IMR-90 (cell line): ENCODE measurements at regions not wholly inside any gene's neighbourhood (a gene's known extent, or its start where the extent isn't known, plus 50 kb on each side); places are given as distances from the start of the nearest gene placed in this dataset.

Experiments used
- BHLHE40 ChIP-seq: fragments of 150-350 bp; IDR thresholded peaks from 2 replicates; pipeline ENCODE4 v1.6.1; 2016; ENCODE audit warnings: mild to moderate bottlenecking, low read depth, low read length
- CEBPB ChIP-seq: IDR thresholded peaks from 2 replicates; pipeline ENCODE4 v1.6.1; 2012; ENCODE audit warnings: low read depth, low read length, improper control_type of control experiment
- CHD1 ChIP-seq: IDR thresholded peaks from 2 replicates; pipeline ENCODE4 v1.6.1; 2012; ENCODE audit warnings: low read depth, low read length, improper control_type of control experiment
- CTCF ChIP-seq: conservative IDR thresholded peaks from 2 replicates; pipeline ENCODE4 v1.5.1; 2012; ENCODE audit warnings: mild to moderate bottlenecking, low read depth, low read length, improper control_type of control experiment
- FOS ChIP-seq: fragments of 150-350 bp; IDR thresholded peaks from 2 replicates; pipeline ENCODE4 v1.6.1; 2016; ENCODE audit warnings: low read depth, low read length
- MAZ ChIP-seq: IDR thresholded peaks from 2 replicates; pipeline ENCODE4 v1.6.1; 2012; ENCODE audit warnings: low read depth, mild to moderate bottlenecking, low read length, improper control_type of control experiment, moderate library complexity, borderline replicate concordance
- NFE2L2 ChIP-seq: fragments of 150-350 bp; IDR thresholded peaks from 2 replicates; pipeline ENCODE4 v1.6.1; 2016; ENCODE audit warnings: low read depth, mild to moderate bottlenecking, low read length
- POLR2A ChIP-seq: IDR thresholded peaks from 2 replicates; pipeline ENCODE4 v1.6.1; 2012; ENCODE audit warnings: mild to moderate bottlenecking, low read depth, low read length
- RAD21 ChIP-seq: IDR thresholded peaks from 2 replicates; pipeline ENCODE4 v1.6.1; 2012; ENCODE audit warnings: low read length, improper control_type of control experiment
- RFX5 ChIP-seq: IDR thresholded peaks from 2 replicates; pipeline ENCODE4 v1.8.0; 2012; ENCODE audit warnings: low read depth, mild to moderate bottlenecking, low read length, moderate library complexity
- SMC3 ChIP-seq: fragments of 150-350 bp; IDR thresholded peaks from 2 replicates; pipeline ENCODE4 v1.6.1; 2016; ENCODE audit warnings: low read depth, mild to moderate bottlenecking, antibody characterized with exemption, low read length, moderate library complexity
- USF2 ChIP-seq: fragments of 150-350 bp; IDR thresholded peaks from 2 replicates; pipeline ENCODE4 v1.6.1; 2017; ENCODE audit warnings: mild to moderate bottlenecking, antibody characterized with exemption, low read length, low read depth
- TF ChIP-seq, protein P1 (sequence below): fragments of 150-350 bp; IDR thresholded peaks from 2 replicates; pipeline ENCODE4 v1.6.1; 2016; ENCODE audit warnings: low read depth, mild to moderate bottlenecking, low read length, moderate library complexity, borderline replicate concordance

DNA sequence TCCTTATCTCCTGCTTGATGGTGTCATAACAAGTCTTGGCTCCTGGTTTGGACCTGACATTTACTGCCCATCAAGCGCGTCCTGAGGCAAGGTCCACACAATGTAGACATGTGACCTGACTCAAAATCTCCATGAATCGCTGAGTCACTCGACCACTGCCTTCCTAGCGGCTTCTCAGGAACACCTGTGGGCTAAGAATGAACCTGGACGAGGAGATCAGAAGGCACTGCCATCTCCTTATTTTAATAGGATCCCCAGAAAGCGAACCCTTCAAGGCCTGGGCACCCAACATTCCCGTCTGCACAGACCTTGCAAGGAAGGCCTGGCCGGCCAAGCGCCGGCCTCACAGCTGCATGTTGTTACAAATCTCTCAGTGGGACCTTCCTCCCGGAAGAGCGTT lies 60.6 kb upstream of the IRX1 start:
- TF ChIP-seq CTCF (no peak), MAZ (no peak), SMC3 (no peak), RFX5 (no peak), POLR2A (no peak), RAD21 (no peak), CHD1 (no peak), FOS (no peak), BHLHE40 (no peak), USF2 (no peak), CEBPB (no peak), NFE2L2 (0 out of 2 replicates have a peak, but pooled peaks have one; percentile 24)
- TF ChIP-seq, protein P1, sequence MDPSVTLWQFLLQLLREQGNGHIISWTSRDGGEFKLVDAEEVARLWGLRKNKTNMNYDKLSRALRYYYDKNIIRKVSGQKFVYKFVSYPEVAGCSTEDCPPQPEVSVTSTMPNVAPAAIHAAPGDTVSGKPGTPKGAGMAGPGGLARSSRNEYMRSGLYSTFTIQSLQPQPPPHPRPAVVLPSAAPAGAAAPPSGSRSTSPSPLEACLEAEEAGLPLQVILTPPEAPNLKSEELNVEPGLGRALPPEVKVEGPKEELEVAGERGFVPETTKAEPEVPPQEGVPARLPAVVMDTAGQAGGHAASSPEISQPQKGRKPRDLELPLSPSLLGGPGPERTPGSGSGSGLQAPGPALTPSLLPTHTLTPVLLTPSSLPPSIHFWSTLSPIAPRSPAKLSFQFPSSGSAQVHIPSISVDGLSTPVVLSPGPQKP, result no peak
